ENCODE measurements at regions not wholly inside any gene's neighbourhood (a gene's known extent, or its start where the extent isn't known, plus 50 kb on each side); places are given as distances from the start of the nearest gene placed in this dataset.
"Not testable (repeated sequence)": the region's sequence is repeated elsewhere in the genome, so short reads cannot be mapped to it uniquely, and the experiment has no call there.

DNA sequence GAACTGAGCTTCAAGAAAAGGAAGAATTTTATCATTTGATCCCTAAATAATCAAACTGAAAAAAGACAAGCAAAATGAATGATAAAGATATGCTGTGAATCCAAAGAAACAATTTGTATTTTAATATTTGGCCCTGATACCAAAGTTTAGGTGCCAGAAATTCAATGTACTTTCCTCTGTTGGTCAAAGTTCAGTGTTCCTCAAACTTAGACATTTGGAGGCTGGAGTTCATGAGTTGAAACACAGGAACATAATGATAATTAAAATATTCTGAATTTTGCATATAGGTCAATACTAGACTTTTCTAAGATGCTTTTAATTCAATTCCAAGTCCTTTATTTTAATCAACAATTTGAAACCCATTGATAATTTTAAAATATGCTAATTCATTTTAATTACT, 1007.7 kb upstream of the ATXN7L3B start:
- no peak overlapping the region for H3K4me3 ChIP-seq (replicated peaks; ENCODE audit: low read depth, low read length)
- TF ChIP-seq, protein P1, sequence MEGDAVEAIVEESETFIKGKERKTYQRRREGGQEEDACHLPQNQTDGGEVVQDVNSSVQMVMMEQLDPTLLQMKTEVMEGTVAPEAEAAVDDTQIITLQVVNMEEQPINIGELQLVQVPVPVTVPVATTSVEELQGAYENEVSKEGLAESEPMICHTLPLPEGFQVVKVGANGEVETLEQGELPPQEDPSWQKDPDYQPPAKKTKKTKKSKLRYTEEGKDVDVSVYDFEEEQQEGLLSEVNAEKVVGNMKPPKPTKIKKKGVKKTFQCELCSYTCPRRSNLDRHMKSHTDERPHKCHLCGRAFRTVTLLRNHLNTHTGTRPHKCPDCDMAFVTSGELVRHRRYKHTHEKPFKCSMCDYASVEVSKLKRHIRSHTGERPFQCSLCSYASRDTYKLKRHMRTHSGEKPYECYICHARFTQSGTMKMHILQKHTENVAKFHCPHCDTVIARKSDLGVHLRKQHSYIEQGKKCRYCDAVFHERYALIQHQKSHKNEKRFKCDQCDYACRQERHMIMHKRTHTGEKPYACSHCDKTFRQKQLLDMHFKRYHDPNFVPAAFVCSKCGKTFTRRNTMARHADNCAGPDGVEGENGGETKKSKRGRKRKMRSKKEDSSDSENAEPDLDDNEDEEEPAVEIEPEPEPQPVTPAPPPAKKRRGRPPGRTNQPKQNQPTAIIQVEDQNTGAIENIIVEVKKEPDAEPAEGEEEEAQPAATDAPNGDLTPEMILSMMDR (IDR thresholded peaks at IDR 0.05; ENCODE audit: low read depth, low read length, missing control alignments) = no peak
- no peak for DNase-seq (ENCODE audit: extremely low read depth, low read depth)

DNA sequence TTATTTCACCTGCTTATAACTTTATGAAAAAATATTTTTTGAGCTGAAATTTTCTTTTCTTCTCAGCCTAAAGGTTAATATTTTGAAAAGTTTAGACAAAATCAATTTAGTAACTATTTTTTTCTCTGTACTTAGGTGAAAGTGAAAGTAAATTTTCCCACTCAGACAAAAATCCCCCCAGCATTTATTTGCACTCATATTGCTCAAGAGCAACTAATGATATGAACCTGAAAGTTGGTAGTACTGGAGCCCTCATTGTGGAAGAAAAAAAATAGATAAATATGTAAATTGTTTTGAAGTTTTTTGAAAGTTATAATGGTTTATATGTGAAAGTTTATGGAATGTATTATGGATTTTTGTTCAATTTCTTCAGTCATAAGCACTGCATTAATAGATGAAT, 1005.9 kb upstream of the ATXN7L3B start:
- TF ChIP-seq, protein P1 (IDR thresholded peaks at IDR 0.05; ENCODE audit: low read depth, low read length, missing control alignments) = no peak
- no peak for DNase-seq (ENCODE audit: extremely low read depth, low read depth)
- no peak overlapping the region for H3K4me3 ChIP-seq (replicated peaks; ENCODE audit: low read depth, low read length)

DNA sequence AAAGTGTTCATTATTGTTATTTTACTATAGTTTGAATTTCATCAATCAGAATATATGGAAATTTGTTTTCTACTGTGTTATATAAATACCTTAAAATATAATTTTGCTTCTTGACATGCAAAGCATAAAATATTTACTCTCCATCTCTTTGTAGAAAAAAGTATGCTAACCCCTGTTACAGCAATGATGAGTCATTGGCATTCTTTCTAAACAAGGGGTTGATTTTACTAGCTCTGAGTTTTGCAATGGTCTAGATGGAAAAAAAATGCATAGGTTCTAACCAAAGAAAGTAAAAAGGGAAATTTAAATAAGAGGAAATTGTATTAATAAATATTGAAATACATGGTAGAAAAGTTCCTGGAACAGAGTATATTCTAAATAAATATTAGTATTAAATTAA, 990.2 kb upstream of the ATXN7L3B start:
- H3K4me3 ChIP-seq (replicated peaks; ENCODE audit: low read depth, low read length) = no peak overlapping the region
- TF ChIP-seq, protein P1 (IDR thresholded peaks at IDR 0.05; ENCODE audit: low read depth, low read length, missing control alignments) = no peak
- no peak for DNase-seq (ENCODE audit: extremely low read depth, low read depth)

DNA sequence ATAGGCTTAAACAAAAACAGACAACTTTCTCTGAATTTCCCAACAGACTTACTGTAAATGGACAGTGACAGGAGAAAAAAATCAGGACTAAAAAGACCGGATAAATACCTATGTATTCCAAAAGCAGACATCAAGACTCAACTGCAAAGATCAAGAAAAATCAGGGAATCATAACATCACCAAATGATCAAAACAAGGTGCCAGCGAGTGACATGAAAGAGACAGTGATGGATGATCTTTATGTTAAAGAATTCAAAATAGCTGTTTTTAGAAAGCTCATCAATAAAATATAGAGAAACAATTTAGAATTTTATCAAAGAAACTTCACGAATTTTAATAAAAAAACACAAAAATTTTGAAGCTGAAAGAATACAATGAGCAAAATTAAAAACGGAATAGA, 952.5 kb upstream of the ATXN7L3B start:
- no peak overlapping the region for H3K4me3 ChIP-seq (replicated peaks; ENCODE audit: low read depth, low read length)
- TF ChIP-seq, protein P1 (IDR thresholded peaks at IDR 0.05; ENCODE audit: low read depth, low read length, missing control alignments) = no peak
- no peak for DNase-seq (ENCODE audit: extremely low read depth, low read depth)

DNA sequence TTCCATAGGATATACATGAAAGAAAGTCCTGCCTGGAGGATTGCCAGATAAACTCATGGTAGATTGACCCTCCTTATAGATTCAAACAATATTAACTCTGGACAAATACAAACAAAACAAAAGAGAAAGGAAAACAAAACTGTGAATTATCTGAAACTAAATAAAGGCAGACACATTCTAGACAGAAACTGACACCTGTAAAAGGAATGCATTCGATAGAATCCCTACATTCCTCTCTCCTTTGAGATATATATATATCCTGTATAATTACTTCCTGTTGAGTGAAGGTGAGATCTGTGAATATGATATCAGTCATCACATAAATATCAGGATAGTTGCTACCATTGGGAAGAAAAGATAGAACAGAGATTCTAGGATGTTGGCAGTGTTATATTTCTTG, 948.4 kb upstream of the ATXN7L3B start:
- H3K4me3 ChIP-seq (replicated peaks; ENCODE audit: low read depth, low read length) = no peak overlapping the region
- DNase-seq (ENCODE audit: extremely low read depth, low read depth) = no peak
- TF ChIP-seq, protein P1 (IDR thresholded peaks at IDR 0.05; ENCODE audit: low read depth, low read length, missing control alignments) = no peak

DNA sequence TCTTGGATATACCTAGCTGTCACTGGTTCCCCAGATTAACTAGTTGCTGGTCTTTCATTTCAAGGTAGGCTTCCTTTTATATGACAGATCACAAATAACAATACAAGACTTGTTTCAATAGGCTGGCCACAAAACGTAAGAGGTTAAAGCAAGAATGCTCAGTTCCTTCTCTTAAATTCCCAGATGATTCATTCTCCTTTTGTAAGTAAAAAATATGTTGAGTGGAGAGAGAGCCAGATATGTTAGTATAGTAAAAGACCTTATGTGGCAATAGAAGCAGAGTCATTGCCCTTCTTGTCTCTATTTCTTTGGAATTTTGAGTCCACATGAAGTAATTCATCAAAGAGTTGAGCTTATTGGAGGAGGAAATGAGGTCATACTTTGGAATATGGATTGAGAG, 939.0 kb upstream of the ATXN7L3B start:
- H3K4me3 ChIP-seq (replicated peaks; ENCODE audit: low read depth, low read length) = no peak overlapping the region
- TF ChIP-seq, protein P1 (IDR thresholded peaks at IDR 0.05; ENCODE audit: low read depth, low read length, missing control alignments) = no peak

DNA sequence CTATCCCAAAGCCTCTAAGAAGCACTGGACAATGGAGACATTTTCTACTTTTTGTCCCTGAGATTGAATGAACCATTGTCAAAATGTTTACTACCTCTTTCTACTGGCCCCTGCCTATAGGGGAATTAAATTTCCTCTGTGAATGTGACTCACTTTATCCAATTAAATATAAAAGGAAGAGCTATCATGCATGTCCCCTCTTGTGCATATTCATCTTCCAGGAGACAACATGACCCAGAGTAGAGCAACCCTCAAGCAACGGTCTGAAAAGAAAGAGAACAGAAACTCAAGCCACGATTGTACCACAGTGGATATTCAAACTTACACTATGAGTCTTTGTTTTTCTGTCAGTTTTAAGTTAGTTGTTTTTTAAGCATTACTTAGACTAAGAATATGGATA, 938.4 kb upstream of the ATXN7L3B start:
- no peak for DNase-seq (ENCODE audit: extremely low read depth, low read depth)
- no peak overlapping the region for H3K4me3 ChIP-seq (replicated peaks; ENCODE audit: low read depth, low read length)
- TF ChIP-seq, protein P1 (IDR thresholded peaks at IDR 0.05; ENCODE audit: low read depth, low read length, missing control alignments) = no peak

More for the DNA sequence above, 939.0 kb upstream of the ATXN7L3B start:
- DNase-seq (ENCODE audit: extremely low read depth, low read depth) = no peak

DNA sequence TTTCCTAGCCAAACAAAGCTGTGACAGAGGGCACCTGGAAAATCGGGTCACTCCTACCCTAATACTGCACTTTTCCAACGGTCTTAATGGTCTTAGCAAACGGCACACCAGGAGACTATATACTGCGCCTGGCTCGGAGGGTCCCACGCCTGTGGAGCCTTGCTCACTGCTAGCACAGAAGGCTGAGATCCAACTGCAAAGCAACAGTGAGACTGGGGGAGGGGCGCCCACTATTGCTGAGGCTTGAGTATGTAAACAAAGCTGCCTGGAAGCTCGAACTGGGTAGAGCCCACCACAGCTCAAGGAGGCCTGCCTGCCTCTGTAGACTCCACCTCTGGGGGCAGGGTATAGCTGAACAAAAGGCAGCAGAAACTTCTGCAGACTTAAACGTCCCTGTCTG, 931.7 kb upstream of the ATXN7L3B start:
- H3K4me3 ChIP-seq (replicated peaks; ENCODE audit: low read depth, low read length); DNase-seq (ENCODE audit: extremely low read depth, low read depth): not testable (repeated sequence)

Data from HFF-Myc (cell line).